ENCODE measurements at regions not wholly inside any gene's neighbourhood (a gene's known extent, or its start where the extent isn't known, plus 50 kb on each side); places are given as distances from the start of the nearest gene placed in this dataset.

- Histone ChIP-seq H3K9ac (ENCODE audit: low read length) (no peak overlapping the region), H3F3A (ENCODE audit: insufficient read depth) (no peaks in the 10 kb centered on the region), H3K4me2 (ENCODE audit: low read depth, low read length, poor library complexity, severe bottlenecking) (no peak overlapping the region), H3K9me3 (ENCODE audit: insufficient read depth, low read length) (no peaks in the 10 kb centered on the region), H3K27ac (ENCODE audit: low read depth, low read length) (no peak overlapping the region), H3K36me3 (ENCODE audit: low read length) (no peaks in the 10 kb centered on the region), H3K4me3 (ENCODE audit: insufficient read depth, low read length, poor library complexity, severe bottlenecking) (no peak overlapping the region), H3K79me2 (ENCODE audit: insufficient read depth, low read length) (no peaks in the 10 kb centered on the region), H3K9me2 (replicated peaks; ENCODE audit: insufficient read depth, low read length) (no peaks in the 10 kb centered on the region), H2AFZ (ENCODE audit: low read depth, low read length, severe bottlenecking) (no peak overlapping the region), H3K27me3 (ENCODE audit: low read length) (no peaks in the 10 kb centered on the region), H4K20me1 (ENCODE audit: low read depth, low read length) (no peaks in the 10 kb centered on the region)
- TF ChIP-seq EZH2phosphoT487 (conservative IDR thresholded peaks at IDR 0.05; ENCODE audit: low read length) (no peak), CTCF (IDR thresholded peaks at IDR 0.05; ENCODE audit: insufficient read depth, low read length, poor library complexity, severe bottlenecking) (no peak)
These were observed 547.5 kb downstream of the TBC1D22A start for GRCh38 chr22:47309946-47310345.

- no peaks in the 10 kb centered on the region for H3K9me3 ChIP-seq (ENCODE audit: insufficient read depth, low read length)
- H2AFZ ChIP-seq (ENCODE audit: low read depth, low read length, severe bottlenecking), result no peak overlapping the region
- no peak overlapping the region for H3K4me3 ChIP-seq (ENCODE audit: insufficient read depth, low read length, poor library complexity, severe bottlenecking)
- TF ChIP-seq EZH2phosphoT487 (conservative IDR thresholded peaks at IDR 0.05; ENCODE audit: low read length) (no peak), CTCF (IDR thresholded peaks at IDR 0.05; ENCODE audit: insufficient read depth, low read length, poor library complexity, severe bottlenecking) (no peak)
- H3K27ac ChIP-seq (ENCODE audit: low read depth, low read length), result no peak overlapping the region
- no peak overlapping the region for H3K9ac ChIP-seq (ENCODE audit: low read length)
- no peaks in the 10 kb centered on the region for H3K27me3 ChIP-seq (ENCODE audit: low read length)
- H3K36me3 ChIP-seq (ENCODE audit: low read length), result no peaks in the 10 kb centered on the region
- no peaks in the 10 kb centered on the region for H3K9me2 ChIP-seq (replicated peaks; ENCODE audit: insufficient read depth, low read length)
- no peaks in the 10 kb centered on the region for H4K20me1 ChIP-seq (ENCODE audit: low read depth, low read length)
- no peak overlapping the region for H3K4me2 ChIP-seq (ENCODE audit: low read depth, low read length, poor library complexity, severe bottlenecking)
- no peaks in the 10 kb centered on the region for H3F3A ChIP-seq (ENCODE audit: insufficient read depth)
- H3K79me2 ChIP-seq (ENCODE audit: insufficient read depth, low read length), result no peaks in the 10 kb centered on the region
These were observed 547.0 kb downstream of the TBC1D22A start for GRCh38 chr22:47309476-47309875.

- Histone ChIP-seq H2AFZ (ENCODE audit: low read depth, low read length, severe bottlenecking) (no peak overlapping the region), H4K20me1 (ENCODE audit: low read depth, low read length) (no peaks in the 10 kb centered on the region), H3F3A (ENCODE audit: insufficient read depth) (no peaks in the 10 kb centered on the region), H3K9me3 (ENCODE audit: insufficient read depth, low read length) (no peaks in the 10 kb centered on the region), H3K36me3 (ENCODE audit: low read length) (no peaks in the 10 kb centered on the region), H3K4me3 (ENCODE audit: insufficient read depth, low read length, poor library complexity, severe bottlenecking) (no peak overlapping the region), H3K27ac (ENCODE audit: low read depth, low read length) (no peak overlapping the region), H3K27me3 (ENCODE audit: low read length) (no peaks in the 10 kb centered on the region), H3K9me2 (replicated peaks; ENCODE audit: insufficient read depth, low read length) (no peaks in the 10 kb centered on the region), H3K79me2 (ENCODE audit: insufficient read depth, low read length) (no peaks in the 10 kb centered on the region), H3K4me2 (ENCODE audit: low read depth, low read length, poor library complexity, severe bottlenecking) (no peak overlapping the region), H3K9ac (ENCODE audit: low read length) (no peak overlapping the region)
- TF ChIP-seq CTCF (IDR thresholded peaks at IDR 0.05; ENCODE audit: insufficient read depth, low read length, poor library complexity, severe bottlenecking), result no peak
These were observed 546.4 kb downstream of the TBC1D22A start for GRCh38 chr22:47308886-47309285.

- no peak overlapping the region for H3K9ac ChIP-seq (ENCODE audit: low read length)
- H4K20me1 ChIP-seq (ENCODE audit: low read depth, low read length), result no peaks in the 10 kb centered on the region
- H3K36me3 ChIP-seq (ENCODE audit: low read length), result no peaks in the 10 kb centered on the region
- no peaks in the 10 kb centered on the region for H3K9me2 ChIP-seq (replicated peaks; ENCODE audit: insufficient read depth, low read length)
- no peaks in the 10 kb centered on the region for H3K9me3 ChIP-seq (ENCODE audit: insufficient read depth, low read length)
- H2AFZ ChIP-seq (ENCODE audit: low read depth, low read length, severe bottlenecking), result no peak overlapping the region
- H3K27me3 ChIP-seq (ENCODE audit: low read length), result no peaks in the 10 kb centered on the region
- no peaks in the 10 kb centered on the region for H3K79me2 ChIP-seq (ENCODE audit: insufficient read depth, low read length)
- H3K27ac ChIP-seq (ENCODE audit: low read depth, low read length), result no peak overlapping the region
- no peak for TF ChIP-seq EZH2phosphoT487 (conservative IDR thresholded peaks at IDR 0.05; ENCODE audit: low read length)
- no peak for TF ChIP-seq CTCF (IDR thresholded peaks at IDR 0.05; ENCODE audit: insufficient read depth, low read length, poor library complexity, severe bottlenecking)
- no peak overlapping the region for H3K4me2 ChIP-seq (ENCODE audit: low read depth, low read length, poor library complexity, severe bottlenecking)
- no peak overlapping the region for H3K4me3 ChIP-seq (ENCODE audit: insufficient read depth, low read length, poor library complexity, severe bottlenecking)
- no peaks in the 10 kb centered on the region for H3F3A ChIP-seq (ENCODE audit: insufficient read depth)
These were observed 545.4 kb downstream of the TBC1D22A start for GRCh38 chr22:47307822-47308221.
